Upper lobe of left lung (tissue), 6 donors: ENCODE measurements at regions not wholly inside any gene's neighbourhood (a gene's known extent, or its start where the extent isn't known, plus 50 kb on each side); places are given as distances from the start of the nearest gene placed in this dataset.

Experiments
- ATAC-seq, 2 donors: fragments of 200-7000 bp; cut with Tn5 transposase; one replicate each; pipeline ENCODE4 v1.9.1; 2022; ENCODE audit warnings: mild to moderate bottlenecking in 2 of 2, moderate library complexity in 2 of 2; ENCODE audit not compliant: low FRiP score in 2 of 2
- DNase-seq, 2 donors: peaks; one replicate each; pipeline ENCODE4 v3.0.0-alpha.2; 2019 to 2020
- H3K27ac ChIP-seq, 4 donors: fragments of 200-600 bp; sonication (generic); one replicate each; pipeline ENCODE4 v1.5.1; 2016 to 2019
- H3K27me3 ChIP-seq, 4 donors: fragments of 200-600 bp; sonication (generic); one replicate each; pipeline ENCODE4 v1.5.1; 2017 to 2019
- H3K36me3 ChIP-seq, 4 donors: fragments of 200-600 bp; sonication (generic); one replicate each; pipeline ENCODE4 v1.5.1; 2016 to 2019
- H3K4me1 ChIP-seq, 4 donors: fragments of 200-600 bp; sonication (generic); one replicate each; pipeline ENCODE4 v1.5.1; 2018 to 2019
- H3K4me3 ChIP-seq, 4 donors: fragments of 200-600 bp; sonication (generic); one replicate each; pipeline ENCODE4 v1.5.1; 2017 to 2019; ENCODE audit warnings: mild to moderate bottlenecking in 2 of 4, moderate library complexity in 1 of 4
- H3K9me3 ChIP-seq, 4 donors: fragments of 200-600 bp; sonication (generic); one replicate each; pipeline ENCODE4 v1.5.1; 2018 to 2019
- EP300 ChIP-seq, 4 donors: sonication (generic); formaldehyde crosslinking; IDR thresholded peaks; one replicate each; pipeline ENCODE4 v1.5.1; 2017; ENCODE audit warnings: antibody characterized with exemption in 4 of 4, control low read depth in 2 of 4
- POLR2A ChIP-seq, 4 donors: fragments of 450-650 bp; IDR thresholded peaks; one replicate each; pipeline ENCODE4 v1.5.1; 2016 to 2017; ENCODE audit warnings: antibody characterized with exemption in 4 of 4, mild to moderate bottlenecking in 2 of 4
- POLR2AphosphoS5 ChIP-seq, 2 donors: sonication (generic); formaldehyde crosslinking; IDR thresholded peaks; one replicate each; pipeline ENCODE4 v1.5.1; 2017; ENCODE audit warnings: antibody characterized with exemption in 2 of 2
- WGBS, 2 donors: methylation state at CpG; one replicate each; pipeline ENCODE4 v1.1.5; 2017 to 2018; 5-methylcytosine and 5-hydroxymethylcytosine counted together
- TF ChIP-seq, protein P1 (sequence below), 6 experiments: fragments of 450-650 bp in 4 of 6; fragments of 200-600 bp in 2 of 6; sonication (generic) in 2 of 6; IDR thresholded peaks; one replicate each; pipeline ENCODE4 v1.5.1; 2016 to 2019; ENCODE audit warnings: antibody characterized with exemption in 6 of 6
- donor health status: DM: no; HTN: no; CAD: no; lungs with moderate emphysema.
- donor health status: DM: no; HTN: yes; CAD: no; lungs with severe emphysema.

DNA sequence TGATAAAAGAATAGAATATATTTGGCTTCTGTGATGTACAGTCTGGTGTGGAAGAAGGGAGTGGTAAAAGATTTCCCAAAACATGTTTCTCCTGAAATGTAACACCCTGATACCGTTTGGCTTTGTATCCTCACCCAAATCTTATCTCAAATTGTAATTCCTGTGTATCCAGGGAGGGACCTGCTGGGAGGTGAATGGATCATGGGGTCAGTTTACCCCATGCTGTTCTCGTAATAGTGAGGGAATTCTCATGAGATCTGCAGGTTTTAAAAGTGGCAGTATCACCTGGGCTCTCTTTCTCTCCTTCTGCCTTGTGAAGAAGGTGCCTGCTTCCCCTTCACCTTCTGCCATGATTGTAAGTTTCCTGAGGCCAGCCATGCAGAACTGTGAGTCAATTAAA lies 1070.8 kb downstream of the IGSF11 start:
- H3K9me3 ChIP-seq: no peaks in the 10 kb centered on the region
- H3K4me1 ChIP-seq: no peaks in the 10 kb centered on the region
- TF ChIP-seq, protein P1, sequence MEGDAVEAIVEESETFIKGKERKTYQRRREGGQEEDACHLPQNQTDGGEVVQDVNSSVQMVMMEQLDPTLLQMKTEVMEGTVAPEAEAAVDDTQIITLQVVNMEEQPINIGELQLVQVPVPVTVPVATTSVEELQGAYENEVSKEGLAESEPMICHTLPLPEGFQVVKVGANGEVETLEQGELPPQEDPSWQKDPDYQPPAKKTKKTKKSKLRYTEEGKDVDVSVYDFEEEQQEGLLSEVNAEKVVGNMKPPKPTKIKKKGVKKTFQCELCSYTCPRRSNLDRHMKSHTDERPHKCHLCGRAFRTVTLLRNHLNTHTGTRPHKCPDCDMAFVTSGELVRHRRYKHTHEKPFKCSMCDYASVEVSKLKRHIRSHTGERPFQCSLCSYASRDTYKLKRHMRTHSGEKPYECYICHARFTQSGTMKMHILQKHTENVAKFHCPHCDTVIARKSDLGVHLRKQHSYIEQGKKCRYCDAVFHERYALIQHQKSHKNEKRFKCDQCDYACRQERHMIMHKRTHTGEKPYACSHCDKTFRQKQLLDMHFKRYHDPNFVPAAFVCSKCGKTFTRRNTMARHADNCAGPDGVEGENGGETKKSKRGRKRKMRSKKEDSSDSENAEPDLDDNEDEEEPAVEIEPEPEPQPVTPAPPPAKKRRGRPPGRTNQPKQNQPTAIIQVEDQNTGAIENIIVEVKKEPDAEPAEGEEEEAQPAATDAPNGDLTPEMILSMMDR (IDR thresholded peaks at IDR 0.05): no peak
- TF ChIP-seq POLR2AphosphoS5 (IDR thresholded peaks at IDR 0.05) (no peak), EP300 (IDR thresholded peaks at IDR 0.05) (no peak), POLR2A (IDR thresholded peaks at IDR 0.05) (no peak)
- no peak overlapping the region for H3K4me3 ChIP-seq
- H3K27ac ChIP-seq: no peak overlapping the region
- ATAC-seq (no peak), DNase-seq (no peak)
- no peaks in the 10 kb centered on the region for H3K27me3 ChIP-seq
- H3K36me3 ChIP-seq: no peaks in the 10 kb centered on the region
- 41 to 64% methylated on average over 2 of the region's 2 CpGs for WGBS, 2 donors

DNA sequence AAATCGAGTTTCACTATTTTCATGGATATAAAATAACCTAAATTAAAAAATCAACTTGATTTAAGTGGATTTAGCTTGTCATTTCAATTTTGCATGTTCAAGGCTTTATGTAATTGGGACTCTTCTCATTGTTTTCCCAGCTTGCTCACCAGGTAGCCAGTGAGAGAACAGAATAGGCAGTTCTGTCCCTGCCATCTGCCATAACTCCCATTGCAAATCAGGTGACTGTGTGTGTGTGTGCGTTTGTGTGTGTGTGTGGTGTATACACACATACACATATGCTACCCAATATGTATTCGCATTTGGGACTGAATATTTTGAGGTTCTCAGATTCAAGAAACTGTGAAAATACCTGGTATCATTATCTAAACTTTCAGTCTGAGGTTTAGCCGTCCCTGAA lies 1069.8 kb downstream of the IGSF11 start:
- no peaks in the 10 kb centered on the region for H3K27me3 ChIP-seq
- no peak overlapping the region for H3K27ac ChIP-seq
- TF ChIP-seq POLR2AphosphoS5 (IDR thresholded peaks at IDR 0.05) (no peak), EP300 (IDR thresholded peaks at IDR 0.05) (no peak), POLR2A (IDR thresholded peaks at IDR 0.05) (no peak)
- TF ChIP-seq, protein P1 (IDR thresholded peaks at IDR 0.05): no peak
- WGBS, 2 donors: 76 to 87% methylated on average over 4 of the region's 4 CpGs
- no peaks in the 10 kb centered on the region for H3K4me1 ChIP-seq
- H3K36me3 ChIP-seq: no peaks in the 10 kb centered on the region
- no peaks in the 10 kb centered on the region for H3K9me3 ChIP-seq
- H3K4me3 ChIP-seq: no peak overlapping the region
- DNase-seq (no peak), ATAC-seq (no peak)

DNA sequence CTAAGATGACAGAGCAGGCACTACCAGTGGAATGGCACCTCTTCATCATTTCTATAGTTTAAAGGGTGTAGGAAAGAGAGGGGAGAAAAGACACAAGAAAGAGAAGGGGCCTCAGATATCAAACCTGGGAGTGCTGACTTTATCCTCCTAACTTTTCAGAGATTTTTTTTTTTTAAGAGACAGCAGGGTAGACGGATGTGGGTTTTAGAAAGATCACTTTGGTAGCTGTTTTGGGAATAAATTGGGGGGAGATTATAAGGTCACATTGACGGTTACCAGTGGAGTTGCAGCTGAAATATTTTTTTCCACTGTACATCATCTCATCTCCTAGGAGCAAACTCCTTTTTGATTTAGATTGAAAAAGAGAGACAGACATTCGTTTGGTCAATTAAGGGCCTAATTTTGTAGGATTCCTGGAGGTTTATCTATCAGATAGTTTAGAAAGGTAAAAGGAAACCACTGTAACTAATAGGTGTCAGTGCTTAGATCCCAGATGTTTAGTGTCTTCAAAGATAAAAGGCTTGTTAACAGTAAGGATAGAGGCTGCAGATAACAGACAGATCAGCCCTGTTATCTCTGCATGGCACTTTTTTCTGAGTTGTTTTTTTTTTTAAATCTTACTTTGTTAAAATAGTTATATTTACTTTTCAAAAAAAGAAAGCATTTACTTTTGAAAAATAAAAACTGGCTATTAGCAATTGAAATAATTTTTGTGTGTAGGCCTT lies 1057.0 kb downstream of the IGSF11 start:
- 71 to 83% methylated on average over 3 of the region's 3 CpGs for WGBS, 2 donors
- no peak for TF ChIP-seq EP300 (IDR thresholded peaks at IDR 0.05)
- TF ChIP-seq, protein P1 (IDR thresholded peaks at IDR 0.05): no peak
- no peak for TF ChIP-seq POLR2A (IDR thresholded peaks at IDR 0.05)
- TF ChIP-seq POLR2AphosphoS5 (IDR thresholded peaks at IDR 0.05): no peak
- DNase-seq: no peak
- Histone ChIP-seq H3K9me3 (no peaks in the 10 kb centered on the region), H3K27ac (no peak overlapping the region), H3K27me3 (no peaks in the 10 kb centered on the region), H3K36me3 (no peaks in the 10 kb centered on the region), H3K4me1 (no peaks in the 10 kb centered on the region), H3K4me3 (no peak overlapping the region)
- no peak for ATAC-seq

DNA sequence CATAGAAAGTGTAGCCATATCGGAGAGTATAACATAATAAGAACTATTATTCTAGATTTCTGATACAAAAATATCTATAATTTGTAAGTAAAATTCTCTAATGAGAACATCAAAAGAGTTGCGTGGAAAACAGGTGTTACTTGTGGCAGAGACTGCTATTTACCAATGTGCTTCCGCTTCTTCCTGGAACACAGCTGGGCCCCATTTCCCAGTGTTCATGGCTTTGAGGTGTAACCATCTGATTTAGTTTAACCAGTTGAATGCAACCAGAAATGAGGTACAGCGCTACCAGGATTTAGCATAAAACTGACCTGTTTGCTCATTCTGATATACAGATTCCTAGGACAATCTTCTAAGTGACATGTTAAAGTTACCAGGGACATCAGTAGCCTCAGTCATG lies 1055.2 kb downstream of the IGSF11 start:
- DNase-seq (no peak), ATAC-seq (no peak)
- H3K27ac ChIP-seq: no peak overlapping the region
- no peak overlapping the region for H3K4me3 ChIP-seq
- no peaks in the 10 kb centered on the region for H3K4me1 ChIP-seq
- no peaks in the 10 kb centered on the region for H3K9me3 ChIP-seq
- H3K36me3 ChIP-seq: no peaks in the 10 kb centered on the region
- H3K27me3 ChIP-seq: no peaks in the 10 kb centered on the region
- 91 to 93% methylated on average over 4 of the region's 4 CpGs for WGBS, 2 donors
- TF ChIP-seq, protein P1 (IDR thresholded peaks at IDR 0.05): no peak
- TF ChIP-seq EP300 (IDR thresholded peaks at IDR 0.05) (no peak), POLR2A (IDR thresholded peaks at IDR 0.05) (no peak), POLR2AphosphoS5 (IDR thresholded peaks at IDR 0.05) (no peak)

DNA sequence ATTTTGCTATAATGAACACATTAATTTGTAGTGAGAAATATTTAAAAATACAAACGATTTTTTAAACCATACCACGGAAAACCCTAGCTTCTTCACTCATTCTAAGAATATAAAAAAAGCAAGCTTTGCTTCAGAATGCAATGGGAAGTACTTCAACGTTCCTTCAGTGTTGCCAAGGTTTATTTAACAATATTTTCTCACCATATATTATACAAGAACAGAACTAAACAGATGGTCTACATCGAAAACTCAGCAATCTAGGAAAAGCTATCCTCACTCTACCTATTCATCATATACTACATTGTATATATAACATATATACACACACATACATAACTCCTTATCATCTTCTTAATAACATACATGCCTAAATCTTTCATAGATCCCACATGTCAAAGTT lies 1047.4 kb downstream of the IGSF11 start:
- Histone ChIP-seq H3K9me3 (no peaks in the 10 kb centered on the region), H3K4me1 (no peaks in the 10 kb centered on the region), H3K4me3 (no peak overlapping the region), H3K27me3 (no peaks in the 10 kb centered on the region), H3K36me3 (no peaks in the 10 kb centered on the region), H3K27ac (no peak overlapping the region)
- no peak for ATAC-seq
- no peak for DNase-seq
- TF ChIP-seq, protein P1 (IDR thresholded peaks at IDR 0.05): no peak
- TF ChIP-seq POLR2A (IDR thresholded peaks at IDR 0.05) (no peak), POLR2AphosphoS5 (IDR thresholded peaks at IDR 0.05) (no peak), EP300 (IDR thresholded peaks at IDR 0.05) (no peak)
- 59 to 66% methylated on average over 4 of the region's 4 CpGs for WGBS, 2 donors
